Mesothelial cell of epicardium (in vitro differentiated cells): ENCODE measurements at regions not wholly inside any gene's neighbourhood (a gene's known extent, or its start where the extent isn't known, plus 50 kb on each side); places are given as distances from the start of the nearest gene placed in this dataset.

ENCODE experiments used
- DNase-seq, 2 experiments: peaks; one replicate each; pipeline ENCODE4 v3.0.0; 2021; ENCODE audit warnings: low spot score in 2 of 2; ENCODE audit not compliant: unreplicated experiment in 2 of 2
- H3K27ac Mint-ChIP-seq: 2 replicates; pipeline ENCODE4 v1.8.0; 2021; ENCODE audit warnings: mixed read lengths
- H3K27me3 Mint-ChIP-seq: 2 replicates; pipeline ENCODE4 v1.8.0; 2021; ENCODE audit warnings: low read depth, mixed read lengths
- H3K36me3 Mint-ChIP-seq: 2 replicates; pipeline ENCODE4 v1.8.0; 2021; ENCODE audit warnings: mixed read lengths
- H3K4me1 Mint-ChIP-seq: 2 replicates; pipeline ENCODE4 v1.8.0; 2021; ENCODE audit warnings: mixed read lengths
- H3K4me3 Mint-ChIP-seq: 2 replicates; pipeline ENCODE4 v1.8.0; 2021; ENCODE audit warnings: mild to moderate bottlenecking, moderate library complexity, mixed read lengths
- H3K9me3 Mint-ChIP-seq: 2 replicates; pipeline ENCODE4 v1.8.0; 2021; ENCODE audit warnings: mixed read lengths
- CTCF ChIP-seq: fragments of 200-600 bp; sonication (generic); IDR thresholded peaks from one replicate; pipeline ENCODE4 v1.5.0; 2021; ENCODE audit warnings: antibody characterized with exemption; ENCODE audit not compliant: unreplicated experiment

- H3K27ac Mint-ChIP-seq, result no peak overlapping the region
- TF ChIP-seq CTCF, result no peak
- H3K36me3 Mint-ChIP-seq, result no peaks in the 10 kb centered on the region
- no peaks in the 10 kb centered on the region for H3K9me3 Mint-ChIP-seq
- H3K27me3 Mint-ChIP-seq, result no peaks in the 10 kb centered on the region
- H3K4me1 Mint-ChIP-seq, result peaks cover 31% of the 10 kb centered on the region
- H3K4me3 Mint-ChIP-seq, result no peak overlapping the region
- DNase-seq, result no peak
These were observed 392.0 kb downstream of the PLPP3 start for GRCh38 chr1:56187405-56187804.

- TF ChIP-seq CTCF, result no peak
- Mint-ChIP-seq H3K27ac (peak overlapping the region; percentile 70), H3K4me3 (no peak overlapping the region), H3K36me3 (no peaks in the 10 kb centered on the region), H3K4me1 (peaks cover 30% of the 10 kb centered on the region), H3K9me3 (no peaks in the 10 kb centered on the region), H3K27me3 (no peaks in the 10 kb centered on the region)
- DNase-seq, result no peak
These were observed 393.9 kb downstream of the PLPP3 start for GRCh38 chr1:56185493-56185892.

DNA sequence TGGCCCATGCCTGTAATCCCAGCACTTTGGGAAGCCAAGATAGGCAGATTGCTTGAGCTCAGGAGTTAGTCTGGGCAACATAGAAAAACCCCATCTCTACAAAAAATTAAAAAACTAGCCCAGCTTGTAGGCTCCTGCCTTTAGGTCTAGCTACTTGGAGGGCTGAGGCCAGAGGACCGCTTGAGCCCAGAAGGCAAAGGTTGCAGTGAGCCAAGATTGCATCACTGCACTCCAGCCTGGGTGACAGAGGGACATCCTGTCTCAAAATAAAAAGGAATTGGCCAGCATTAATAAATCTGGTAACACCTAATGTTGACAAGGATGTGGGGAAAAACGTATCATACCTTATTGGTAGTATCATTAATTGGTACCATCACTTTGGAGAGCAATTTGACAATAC is 396.2 kb downstream of the PLPP3 start:
- no peaks in the 10 kb centered on the region for H3K36me3 Mint-ChIP-seq
- H3K4me3 Mint-ChIP-seq, result no peak overlapping the region
- no peak overlapping the region for H3K27ac Mint-ChIP-seq
- H3K27me3 Mint-ChIP-seq, result no peaks in the 10 kb centered on the region
- no peaks in the 10 kb centered on the region for H3K9me3 Mint-ChIP-seq
- no peak for DNase-seq
- peaks cover 24% of the 10 kb centered on the region for H3K4me1 Mint-ChIP-seq
- no peak for TF ChIP-seq CTCF

GRCh38 chr1:56180520-56181190 is 398.7 kb downstream of the PLPP3 start:
- H3K27ac Mint-ChIP-seq, result no peak overlapping the region
- no peak overlapping the region for H3K4me3 Mint-ChIP-seq
- no peaks in the 10 kb centered on the region for H3K9me3 Mint-ChIP-seq
- no peak for TF ChIP-seq CTCF
- no peaks in the 10 kb centered on the region for H3K36me3 Mint-ChIP-seq
- no peak for DNase-seq
- no peaks in the 10 kb centered on the region for H3K27me3 Mint-ChIP-seq
- H3K4me1 Mint-ChIP-seq, result peaks cover 15% of the 10 kb centered on the region

DNA sequence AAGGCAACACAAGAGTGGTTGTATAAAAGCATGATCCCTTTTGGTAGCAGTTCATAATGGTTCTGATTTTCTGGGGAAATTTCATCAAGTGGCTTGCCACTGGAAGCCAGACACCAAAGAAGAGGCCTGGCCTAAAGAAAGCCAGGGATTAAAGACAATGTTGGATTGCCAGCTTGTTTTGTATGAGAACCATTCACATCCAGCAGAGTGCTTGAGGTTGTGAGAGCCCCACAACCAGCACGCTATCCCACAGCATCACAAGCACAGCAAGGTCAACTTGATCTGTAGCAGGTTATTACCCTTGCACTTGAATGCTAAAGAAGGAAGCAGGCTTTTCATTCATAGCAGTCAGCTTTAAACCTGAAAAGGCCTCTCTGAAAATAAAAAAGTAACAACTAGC is 399.8 kb downstream of the PLPP3 start:
- no peak overlapping the region for H3K27ac Mint-ChIP-seq
- no peak for DNase-seq
- H3K36me3 Mint-ChIP-seq, result no peaks in the 10 kb centered on the region
- no peak overlapping the region for H3K4me3 Mint-ChIP-seq
- peaks cover 8% of the 10 kb centered on the region for H3K4me1 Mint-ChIP-seq
- no peaks in the 10 kb centered on the region for H3K27me3 Mint-ChIP-seq
- H3K9me3 Mint-ChIP-seq, result peaks cover under 1% of the 10 kb centered on the region
- no peak for TF ChIP-seq CTCF

GRCh38 chr1:56175211-56175610 is 404.2 kb downstream of the PLPP3 start:
- peaks cover 19% of the 10 kb centered on the region for H3K9me3 Mint-ChIP-seq
- H3K27me3 Mint-ChIP-seq, result no peaks in the 10 kb centered on the region
- peaks cover 2% of the 10 kb centered on the region for H3K4me1 Mint-ChIP-seq
- DNase-seq, result no peak
- H3K36me3 Mint-ChIP-seq, result no peaks in the 10 kb centered on the region
- no peak overlapping the region for H3K27ac Mint-ChIP-seq
- no peak for TF ChIP-seq CTCF
- no peak overlapping the region for H3K4me3 Mint-ChIP-seq
